PFSK-1 (cell line): ENCODE measurements at regions not wholly inside any gene's neighbourhood (a gene's known extent, or its start where the extent isn't known, plus 50 kb on each side); places are given as distances from the start of the nearest gene placed in this dataset.

Source experiments
- FOXP2 ChIP-seq: optimal IDR thresholded peaks from 2 replicates; pipeline ENCODE3; 2011; ENCODE audit warnings: borderline replicate concordance, control low read depth, inconsistent platforms; ENCODE audit not compliant: insufficient read depth; ENCODE audit errors: extremely low read length, extremely low read depth
- POLR2AphosphoS5 ChIP-seq: IDR thresholded peaks from 2 replicates; pipeline ENCODE4 v1.6.1; 2012; ENCODE audit warnings: low read depth, mild to moderate bottlenecking, control low read depth, low read length, moderate library complexity
- SIN3A ChIP-seq: IDR thresholded peaks from 2 replicates; pipeline ENCODE4 v1.6.1; 2012; ENCODE audit warnings: mild to moderate bottlenecking, low read length, moderate library complexity, borderline replicate concordance; ENCODE audit not compliant: insufficient read depth
- TAF1 ChIP-seq: IDR thresholded peaks from 2 replicates; pipeline ENCODE4 v1.6.1; 2012; ENCODE audit warnings: low read length, control low read depth, borderline replicate concordance; ENCODE audit not compliant: insufficient read depth
- TF ChIP-seq, protein P1 (sequence below), 2 experiments: IDR thresholded peaks; 2 replicates each; pipeline versions ENCODE4 v1.6.1 to v1.8.0; 2011 to 2012; ENCODE audit warnings: low read depth in 2 of 2, low read length in 2 of 2, control low read depth in 1 of 2, inconsistent platforms in 1 of 2, mild to moderate bottlenecking in 1 of 2, moderate library complexity in 1 of 2; ENCODE audit not compliant: insufficient read depth in 1 of 2

DNA sequence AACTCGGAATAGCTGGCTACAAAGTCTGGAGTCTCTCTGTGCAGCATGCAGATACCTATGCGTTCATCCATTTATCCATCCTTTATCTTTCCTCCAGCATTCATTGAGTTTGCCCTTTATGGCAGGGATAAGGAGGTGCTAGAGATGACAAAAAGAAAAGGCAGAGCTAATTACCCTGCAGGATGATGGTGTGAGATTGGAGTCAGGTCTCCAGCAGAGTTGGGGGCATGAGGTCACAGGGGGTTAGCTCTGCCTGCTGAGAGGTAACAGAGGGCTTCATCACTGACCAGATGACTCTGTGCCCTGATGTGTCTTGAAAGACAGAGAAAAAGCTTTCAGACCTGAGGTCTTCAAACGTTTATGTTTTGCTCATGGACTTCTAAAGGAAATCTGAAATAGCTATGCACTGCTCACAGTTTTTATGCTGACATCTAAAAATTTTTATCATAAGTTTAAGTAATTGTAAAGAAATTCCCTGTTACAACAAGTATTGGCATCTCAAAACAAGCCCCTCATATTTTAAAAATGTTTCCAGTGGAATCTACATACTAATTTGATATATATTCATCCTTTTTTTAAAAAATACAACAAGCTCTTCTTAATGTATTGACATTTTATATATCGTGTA, 132.3 kb upstream of the ANKRD28 start:
- TF ChIP-seq SIN3A (no peak), POLR2AphosphoS5 (no peak), TAF1 (no peak), FOXP2 (no peak)
- TF ChIP-seq, protein P1, sequence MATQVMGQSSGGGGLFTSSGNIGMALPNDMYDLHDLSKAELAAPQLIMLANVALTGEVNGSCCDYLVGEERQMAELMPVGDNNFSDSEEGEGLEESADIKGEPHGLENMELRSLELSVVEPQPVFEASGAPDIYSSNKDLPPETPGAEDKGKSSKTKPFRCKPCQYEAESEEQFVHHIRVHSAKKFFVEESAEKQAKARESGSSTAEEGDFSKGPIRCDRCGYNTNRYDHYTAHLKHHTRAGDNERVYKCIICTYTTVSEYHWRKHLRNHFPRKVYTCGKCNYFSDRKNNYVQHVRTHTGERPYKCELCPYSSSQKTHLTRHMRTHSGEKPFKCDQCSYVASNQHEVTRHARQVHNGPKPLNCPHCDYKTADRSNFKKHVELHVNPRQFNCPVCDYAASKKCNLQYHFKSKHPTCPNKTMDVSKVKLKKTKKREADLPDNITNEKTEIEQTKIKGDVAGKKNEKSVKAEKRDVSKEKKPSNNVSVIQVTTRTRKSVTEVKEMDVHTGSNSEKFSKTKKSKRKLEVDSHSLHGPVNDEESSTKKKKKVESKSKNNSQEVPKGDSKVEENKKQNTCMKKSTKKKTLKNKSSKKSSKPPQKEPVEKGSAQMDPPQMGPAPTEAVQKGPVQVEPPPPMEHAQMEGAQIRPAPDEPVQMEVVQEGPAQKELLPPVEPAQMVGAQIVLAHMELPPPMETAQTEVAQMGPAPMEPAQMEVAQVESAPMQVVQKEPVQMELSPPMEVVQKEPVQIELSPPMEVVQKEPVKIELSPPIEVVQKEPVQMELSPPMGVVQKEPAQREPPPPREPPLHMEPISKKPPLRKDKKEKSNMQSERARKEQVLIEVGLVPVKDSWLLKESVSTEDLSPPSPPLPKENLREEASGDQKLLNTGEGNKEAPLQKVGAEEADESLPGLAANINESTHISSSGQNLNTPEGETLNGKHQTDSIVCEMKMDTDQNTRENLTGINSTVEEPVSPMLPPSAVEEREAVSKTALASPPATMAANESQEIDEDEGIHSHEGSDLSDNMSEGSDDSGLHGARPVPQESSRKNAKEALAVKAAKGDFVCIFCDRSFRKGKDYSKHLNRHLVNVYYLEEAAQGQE (IDR thresholded peaks at IDR 0.05; ENCODE audit: insufficient read depth in 1 of 2, low read depth in 2 of 2, low read length in 2 of 2): no peak
